Mucosa of descending colon (tissue), 3 donors: ENCODE measurements at regions not wholly inside any gene's neighbourhood (a gene's known extent, or its start where the extent isn't known, plus 50 kb on each side); places are given as distances from the start of the nearest gene placed in this dataset.

Experiments used
- ATAC-seq: fragments of 200-7000 bp; cut with Tn5 transposase; one replicate; pipeline ENCODE4 v1.9.1; 2020; ENCODE audit warnings: mild to moderate bottlenecking, moderate library complexity
- DNase-seq, 3 donors: peaks; one replicate each; pipeline ENCODE4 v3.0.0-alpha.2; 2020
- H3K36me3 ChIP-seq: fragments of 200-600 bp; one replicate; pipeline ENCODE4 v1.8.0; 2021; ENCODE audit warnings: low read depth, mild to moderate bottlenecking
- H3K4me1 ChIP-seq: fragments of 200-600 bp; one replicate; pipeline ENCODE4 v1.8.0; 2021; ENCODE audit warnings: low read depth, mild to moderate bottlenecking
- H3K4me3 ChIP-seq: fragments of 200-600 bp; one replicate; pipeline ENCODE4 v1.8.0; 2021; ENCODE audit warnings: mild to moderate bottlenecking
- H3K9me3 ChIP-seq: fragments of 200-600 bp; one replicate; pipeline ENCODE4 v1.8.0; 2021; ENCODE audit warnings: mild to moderate bottlenecking
- CTCF ChIP-seq: fragments of 200-600 bp; IDR thresholded peaks from one replicate; pipeline ENCODE4 v1.8.0; 2022; ENCODE audit warnings: antibody characterized with exemption, mild to moderate bottlenecking
- intact Hi-C, 2 donors: fragments of 100-400 bp; cut with DNase I in 1 of 2; cut with micrococcal nuclease in 1 of 2; formaldehyde crosslinking; loops; one replicate each; pipeline versions ENCODE4 v1.11.0 to v1.11.1; 2022; cut with DNase I, micrococcal nuclease
- donor health status: DM: no; HTN: no; CAD: no; lungs with moderate emphysema.
- donor health status: DM: no; HTN: no; CAD: no.
- donor health status: DM: no; HTN: yes; CAD: no.

GRCh38 chr4:100839712-100840111 lies 321.9 kb upstream of the EMCN start:
- TF ChIP-seq CTCF = no peak
- DNase-seq = no peak
- intact Hi-C loops = no loop called here
- H3K9me3 ChIP-seq = no peaks in the 10 kb centered on the region
- ATAC-seq = no peak
- H3K4me3 ChIP-seq = no peak overlapping the region
- no peaks in the 10 kb centered on the region for H3K36me3 ChIP-seq
- H3K4me1 ChIP-seq = no peaks in the 10 kb centered on the region

- no peaks in the 10 kb centered on the region for H3K4me1 ChIP-seq
- no peaks in the 10 kb centered on the region for H3K36me3 ChIP-seq
- no peak for TF ChIP-seq CTCF
- intact Hi-C loops = no loop called here
- ATAC-seq (no peak), DNase-seq (no peak)
- no peaks in the 10 kb centered on the region for H3K9me3 ChIP-seq
- no peak overlapping the region for H3K4me3 ChIP-seq
Measured at GRCh38 chr4:100838286-100838685, 320.5 kb upstream of the EMCN start.

GRCh38 chr4:100836929-100837328 lies 319.1 kb upstream of the EMCN start:
- DNase-seq (no peak), ATAC-seq (no peak)
- H3K9me3 ChIP-seq = no peaks in the 10 kb centered on the region
- no peak overlapping the region for H3K4me3 ChIP-seq
- no peaks in the 10 kb centered on the region for H3K36me3 ChIP-seq
- TF ChIP-seq CTCF = no peak
- H3K4me1 ChIP-seq = no peaks in the 10 kb centered on the region
- intact Hi-C loops = no loop called here

GRCh38 chr4:100834616-100835015 lies 316.8 kb upstream of the EMCN start:
- Histone ChIP-seq H3K4me1 (no peaks in the 10 kb centered on the region), H3K36me3 (no peaks in the 10 kb centered on the region), H3K9me3 (no peaks in the 10 kb centered on the region), H3K4me3 (no peak overlapping the region)
- ATAC-seq = no peak
- DNase-seq = no peak
- intact Hi-C loops = no loop called here
- TF ChIP-seq CTCF = no peak

- Histone ChIP-seq H3K4me3 (no peak overlapping the region), H3K9me3 (no peaks in the 10 kb centered on the region), H3K36me3 (no peaks in the 10 kb centered on the region), H3K4me1 (no peaks in the 10 kb centered on the region)
- DNase-seq (no peak), ATAC-seq (no peak)
- intact Hi-C loops = no loop called here
- TF ChIP-seq CTCF = no peak
Measured at GRCh38 chr4:100833906-100834305, 316.1 kb upstream of the EMCN start.

GRCh38 chr4:100828986-100829685 lies 311.3 kb upstream of the EMCN start:
- no peak for TF ChIP-seq CTCF
- Histone ChIP-seq H3K4me1 (no peaks in the 10 kb centered on the region), H3K36me3 (no peaks in the 10 kb centered on the region), H3K4me3 (no peak overlapping the region), H3K9me3 (no peaks in the 10 kb centered on the region)
- no peak for DNase-seq
- ATAC-seq = peak; percentile 83
- intact Hi-C loops = no loop called here
